NB4 (cell line): ENCODE measurements at regions not wholly inside any gene's neighbourhood (a gene's known extent, or its start where the extent isn't known, plus 50 kb on each side); places are given as distances from the start of the nearest gene placed in this dataset.

Source experiments
- DNase-seq: peaks from one replicate; pipeline ENCODE4 v3.0.0; 2010; ENCODE audit warnings: low read depth
- H3K4me3 ChIP-seq: one replicate; pipeline ENCODE4 v1.5.1; 2011; ENCODE audit warnings: mild to moderate bottlenecking, low read depth, low read length, moderate library complexity
- CTCF ChIP-seq: IDR thresholded peaks from one replicate; pipeline ENCODE4 v1.5.1; 2012; ENCODE audit warnings: low read depth, low read length
- MAX ChIP-seq: IDR thresholded peaks from 2 replicates; pipeline ENCODE4 v1.6.1; 2011; ENCODE audit warnings: low read depth, low read length
- MYC ChIP-seq: IDR thresholded peaks from 2 replicates; pipeline ENCODE4 v1.6.1; 2011; ENCODE audit warnings: low read depth, low read length
- POLR2A ChIP-seq: IDR thresholded peaks from 2 replicates; pipeline ENCODE4 v1.6.1; 2011; ENCODE audit warnings: mild to moderate bottlenecking; ENCODE audit not compliant: insufficient read length; ENCODE audit errors: extremely low read depth

GRCh38 chr5:40356248-40356647 lies 323.5 kb upstream of the PTGER4 start:
- TF ChIP-seq MAX (no peak), CTCF (no peak), MYC (peak; percentile 46; the same call in 1 of the 2 replicates)

GRCh38 chr5:40355846-40356245 lies 323.9 kb upstream of the PTGER4 start:
- DNase-seq = no peak
- no peak overlapping the region for H3K4me3 ChIP-seq
- TF ChIP-seq MAX = no peak
- TF ChIP-seq CTCF = no peak
- TF ChIP-seq MYC = no peak
- no peak for TF ChIP-seq POLR2A

More at GRCh38 chr5:40356248-40356647, 323.5 kb upstream of the PTGER4 start:
- no peak overlapping the region for H3K4me3 ChIP-seq
- DNase-seq = peak; percentile 85

GRCh38 chr5:40355181-40355580 lies 324.5 kb upstream of the PTGER4 start:
- DNase-seq = no peak
- no peak for TF ChIP-seq POLR2A
- no peak for TF ChIP-seq MYC
- no peak for TF ChIP-seq CTCF
- no peak for TF ChIP-seq MAX
- no peak overlapping the region for H3K4me3 ChIP-seq

- H3K4me3 ChIP-seq = no peak overlapping the region
These were observed 325.5 kb upstream of the PTGER4 start for GRCh38 chr5:40354171-40354570.

GRCh38 chr5:40353442-40353841 lies 326.3 kb upstream of the PTGER4 start:
- no peak overlapping the region for H3K4me3 ChIP-seq
- TF ChIP-seq MAX (no peak), CTCF (no peak), MYC (no peak), POLR2A (no peak)
- no peak for DNase-seq

More at GRCh38 chr5:40354171-40354570, 325.5 kb upstream of the PTGER4 start:
- no peak for DNase-seq
- TF ChIP-seq CTCF = no peak
- no peak for TF ChIP-seq MAX
- no peak for TF ChIP-seq POLR2A
- TF ChIP-seq MYC = no peak
